ENCODE measurements at regions not wholly inside any gene's neighbourhood (a gene's known extent, or its start where the extent isn't known, plus 50 kb on each side); places are given as distances from the start of the nearest gene placed in this dataset.

- 79 to 85% methylated on average over 1 of the region's 1 CpG for WGBS, 2 donors
- no peak overlapping the region for H3K4me3 ChIP-seq (ENCODE audit: low read depth, poor library complexity, severe bottlenecking)
- intact Hi-C loops (cut with DNase I; ENCODE audit: low total_unique reads), result no loop called here
- no peak for DNase-seq (ENCODE audit: low spot score in 2 of 2)
- TF ChIP-seq POLR2A (IDR thresholded peaks at IDR 0.05), result no peak
- no peak for TF ChIP-seq CTCF (IDR thresholded peaks at IDR 0.05)
These were observed 521.4 kb downstream of the DNAJB9 start for GRCh38 chr7:109091042-109091441.

GRCh38 chr7:109092268-109092667 is 522.6 kb downstream of the DNAJB9 start:
- WGBS, 2 donors, result 61 to 84% methylated on average over 1 of the region's 1 CpG
- H3K4me3 ChIP-seq (ENCODE audit: low read depth, poor library complexity, severe bottlenecking), result no peak overlapping the region
- DNase-seq (ENCODE audit: low spot score in 2 of 2), result no peak
- TF ChIP-seq POLR2A (IDR thresholded peaks at IDR 0.05) (no peak), CTCF (IDR thresholded peaks at IDR 0.05) (no peak)
- intact Hi-C loops (cut with DNase I; ENCODE audit: low total_unique reads), result no loop called here

- WGBS, 2 donors, result 74 to 85% methylated on average over 1 of the region's 1 CpG
- DNase-seq (ENCODE audit: low spot score in 2 of 2), result no peak
- TF ChIP-seq POLR2A (IDR thresholded peaks at IDR 0.05), result no peak
- TF ChIP-seq CTCF (IDR thresholded peaks at IDR 0.05), result no peak
- intact Hi-C loops (cut with DNase I; ENCODE audit: low total_unique reads), result no loop called here
- no peak overlapping the region for H3K4me3 ChIP-seq (ENCODE audit: low read depth, poor library complexity, severe bottlenecking)
These were observed 531.7 kb downstream of the DNAJB9 start for GRCh38 chr7:109101332-109101731.

GRCh38 chr7:109109558-109109957 is 539.9 kb downstream of the DNAJB9 start:
- DNase-seq (ENCODE audit: low spot score in 2 of 2), result no peak
- intact Hi-C loops (cut with DNase I; ENCODE audit: low total_unique reads), result no loop called here
- WGBS, 2 donors, result 84 to 92% methylated on average over 1 of the region's 1 CpG

GRCh38 chr7:109111086-109111485 is 541.4 kb downstream of the DNAJB9 start:
- H3K4me3 ChIP-seq (ENCODE audit: low read depth, poor library complexity, severe bottlenecking), result no peak overlapping the region
- TF ChIP-seq CTCF (IDR thresholded peaks at IDR 0.05) (no peak), POLR2A (IDR thresholded peaks at IDR 0.05) (no peak)
- intact Hi-C loops (cut with DNase I; ENCODE audit: low total_unique reads), result no loop called here
- DNase-seq (ENCODE audit: low spot score in 2 of 2), result no peak
- WGBS, 2 donors, result 94 to 98% methylated on average over 3 of the region's 3 CpGs

More at GRCh38 chr7:109109558-109109957, 539.9 kb downstream of the DNAJB9 start:
- TF ChIP-seq CTCF (IDR thresholded peaks at IDR 0.05) (no peak), POLR2A (IDR thresholded peaks at IDR 0.05) (no peak)
- no peak overlapping the region for H3K4me3 ChIP-seq (ENCODE audit: low read depth, poor library complexity, severe bottlenecking)

GRCh38 chr7:109121599-109122300 is 552.1 kb downstream of the DNAJB9 start:
- WGBS, 2 donors, result 28 to 48% methylated on average over 4 of the region's 4 CpGs
- no peak overlapping the region for H3K4me3 ChIP-seq (ENCODE audit: low read depth, poor library complexity, severe bottlenecking)
- intact Hi-C loops (cut with DNase I; ENCODE audit: low total_unique reads), result no loop called here
- no peak for DNase-seq (ENCODE audit: low spot score in 2 of 2)
- TF ChIP-seq CTCF (IDR thresholded peaks at IDR 0.05) (no peak), POLR2A (IDR thresholded peaks at IDR 0.05) (no peak)

All from lower leg skin (tissue), 4 donors.